ENCODE measurements at regions not wholly inside any gene's neighbourhood (a gene's known extent, or its start where the extent isn't known, plus 50 kb on each side); places are given as distances from the start of the nearest gene placed in this dataset.

DNA sequence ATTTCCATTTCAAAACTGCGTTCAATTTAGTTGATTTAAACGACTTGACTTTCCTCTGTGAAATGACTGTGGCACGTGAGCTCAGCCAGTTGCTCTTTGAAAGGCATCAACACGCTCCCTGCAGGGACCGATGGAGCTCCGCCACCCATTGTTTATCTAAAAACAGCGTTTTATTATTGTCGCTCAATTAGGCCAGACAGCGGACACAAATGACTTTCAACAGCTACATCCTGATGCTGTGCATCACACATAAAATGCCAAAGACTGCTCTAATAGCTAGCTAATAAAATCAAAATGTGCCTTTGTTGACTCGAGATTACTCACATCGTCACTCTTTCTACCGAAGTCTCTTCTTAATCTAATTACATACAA, 332.5 kb downstream of the CD83 start:
- in situ Hi-C loops (cut with HindIII; ENCODE audit: low pct_unique_long_range_greater_than_20kb, low sequenced_read_pairs): no loop called here
- no peak for TF ChIP-seq JUND (IDR thresholded peaks at IDR 0.05; ENCODE audit: low read depth)
- DNase-seq (ENCODE audit: low read depth in 1 of 2, low spot score in 1 of 2): no peak

DNA sequence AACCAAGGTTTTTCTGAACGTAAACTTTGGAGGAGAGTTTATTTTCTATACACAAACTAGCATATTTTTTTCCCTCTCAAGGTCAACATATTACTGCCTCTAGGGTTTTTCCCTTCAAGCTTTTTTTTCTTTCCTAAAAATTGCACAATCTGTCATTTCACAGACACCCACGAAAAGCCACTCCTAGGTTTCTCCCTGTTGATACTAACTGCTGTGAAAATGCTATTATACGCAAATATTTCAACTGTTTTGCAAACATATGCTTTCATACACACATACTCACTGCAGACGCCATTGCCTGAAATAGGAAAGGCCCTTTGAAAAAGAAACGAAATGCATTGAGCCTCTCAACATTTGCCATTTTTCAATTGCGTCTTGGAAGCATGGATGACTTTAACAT, 333.0 kb downstream of the CD83 start:
- in situ Hi-C loops (cut with HindIII; ENCODE audit: low pct_unique_long_range_greater_than_20kb, low sequenced_read_pairs): no loop called here
- no peak for DNase-seq (ENCODE audit: low read depth in 1 of 2, low spot score in 1 of 2)
- no peak for TF ChIP-seq JUND (IDR thresholded peaks at IDR 0.05; ENCODE audit: low read depth)

DNA sequence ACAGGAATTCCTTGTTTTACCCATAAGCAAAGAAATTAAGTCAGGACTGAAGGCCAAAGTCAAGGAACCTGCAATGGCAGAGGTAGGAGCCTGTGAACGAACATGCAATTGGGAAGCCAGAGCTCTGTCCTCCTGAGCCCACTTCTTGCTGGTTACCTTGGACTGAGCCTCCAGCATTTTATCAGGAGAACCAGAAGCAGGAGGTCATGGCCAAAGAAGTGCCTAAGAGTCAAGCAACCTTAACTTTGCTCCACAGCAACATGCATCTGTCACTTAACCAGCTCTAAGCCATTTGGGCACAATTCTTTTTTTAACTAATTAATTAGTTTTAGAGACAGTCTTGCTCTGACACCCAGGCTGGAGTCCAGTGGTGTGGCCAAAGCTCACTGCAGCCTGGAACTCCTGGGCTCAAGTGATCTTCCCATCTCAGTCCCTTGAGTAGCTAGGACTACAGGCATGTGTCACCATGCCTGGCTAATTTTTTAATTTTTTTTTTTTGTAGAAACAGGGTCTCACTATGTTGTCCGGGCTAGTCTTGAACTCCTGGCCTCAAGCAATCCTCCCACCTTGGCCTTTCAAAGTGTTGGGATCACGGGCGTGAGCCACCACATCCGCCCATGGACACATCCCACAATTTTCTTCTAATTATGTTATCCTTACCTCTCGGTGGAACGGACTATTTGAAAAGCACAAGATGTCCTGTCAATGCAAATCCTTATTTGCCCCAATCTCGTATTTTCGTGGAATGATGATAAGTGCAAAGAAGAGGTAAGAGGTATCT, 334.2 kb downstream of the CD83 start:
- TF ChIP-seq JUND (IDR thresholded peaks at IDR 0.05; ENCODE audit: low read depth): no peak
- DNase-seq (ENCODE audit: low read depth in 1 of 2, low spot score in 1 of 2): no peak

DNA sequence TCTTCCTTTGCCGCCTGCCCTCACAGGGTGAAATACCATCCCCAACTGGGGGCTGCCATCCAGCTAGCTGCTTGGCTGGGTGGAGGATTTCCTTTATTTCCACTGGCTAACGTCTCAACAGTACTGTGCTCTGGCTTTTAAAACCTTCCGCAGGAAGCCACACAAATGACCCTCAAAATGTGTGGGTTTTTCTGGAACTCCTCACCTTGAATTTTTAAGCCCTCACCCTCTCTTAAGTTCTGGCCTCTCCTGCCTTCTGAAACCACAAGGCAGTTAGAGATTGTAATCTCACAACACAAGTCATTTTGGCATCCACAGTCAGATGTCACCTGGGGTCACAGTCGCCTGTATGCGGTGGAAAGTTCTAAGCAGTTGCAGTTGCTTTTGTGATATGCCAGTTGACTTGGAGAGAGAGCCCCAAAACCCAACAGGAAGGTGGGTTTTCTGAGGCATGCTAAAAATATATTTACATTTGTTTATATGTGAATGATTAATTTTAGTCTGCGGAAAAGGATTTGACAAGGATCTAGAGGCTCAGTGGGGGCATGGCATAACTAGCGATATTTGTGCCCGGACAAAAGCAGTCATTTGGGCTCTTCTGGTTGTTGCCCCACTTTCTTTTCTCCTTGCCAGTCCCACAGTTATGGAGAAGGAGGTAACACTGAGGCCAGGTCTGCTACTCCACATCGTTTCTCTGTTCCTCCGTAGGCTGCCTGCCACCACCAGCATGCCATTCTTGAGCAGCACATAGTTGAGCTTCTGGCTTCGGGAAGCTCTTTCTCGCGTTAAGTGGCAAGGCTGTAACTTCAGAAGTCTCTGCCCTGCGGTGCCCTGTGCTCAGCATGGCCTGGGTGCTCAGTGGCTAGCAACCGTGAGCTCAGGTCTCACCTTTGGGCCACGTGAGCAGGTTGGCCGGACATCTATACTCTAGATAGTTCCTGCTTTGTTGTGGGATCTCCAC, 335.3 kb downstream of the CD83 start:
- in situ Hi-C loops (cut with HindIII; ENCODE audit: low pct_unique_long_range_greater_than_20kb, low sequenced_read_pairs): no loop called here
- no peak for TF ChIP-seq JUND (IDR thresholded peaks at IDR 0.05; ENCODE audit: low read depth)
- DNase-seq (ENCODE audit: low read depth in 1 of 2, low spot score in 1 of 2): peak in 1 of 2 experiments; percentile 53

More for the DNA sequence above, 334.2 kb downstream of the CD83 start:
- in situ Hi-C loops (cut with HindIII; ENCODE audit: low pct_unique_long_range_greater_than_20kb, low sequenced_read_pairs): no loop called here

DNA sequence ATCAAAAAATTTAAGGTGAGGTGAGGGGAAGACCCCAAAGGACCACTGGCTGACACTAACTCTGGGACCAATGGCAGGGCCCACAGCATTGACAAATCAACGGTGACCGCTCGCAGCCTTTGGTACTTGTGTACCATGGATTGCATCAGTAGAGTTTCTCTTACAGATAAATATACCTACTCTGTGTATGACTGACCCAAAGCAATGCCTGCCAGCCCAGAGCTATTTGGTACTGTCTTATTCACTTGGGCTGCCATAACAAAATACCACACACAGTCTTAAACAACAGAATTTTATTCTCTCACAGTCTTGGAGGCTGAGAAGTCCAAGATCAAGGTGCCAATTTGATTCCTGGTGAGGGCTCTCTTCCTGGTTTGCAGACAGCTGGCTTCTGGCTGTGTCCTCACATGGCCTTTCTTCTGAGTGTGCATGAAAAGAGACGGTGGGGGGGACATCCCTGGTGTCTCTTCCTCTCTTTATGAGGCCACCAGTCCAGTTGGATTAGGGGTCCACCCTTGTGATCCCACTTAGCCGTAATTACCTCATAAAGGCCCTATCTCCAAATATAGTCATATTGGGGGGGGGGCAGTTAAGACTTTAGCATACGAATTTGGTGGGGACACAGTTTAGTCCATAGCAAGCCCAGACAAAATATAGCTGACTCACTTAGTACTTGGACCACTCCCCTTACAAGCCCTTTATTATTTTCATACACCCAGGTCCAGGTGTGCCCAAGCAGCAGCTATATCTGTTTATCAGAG, 336.3 kb downstream of the CD83 start:
- in situ Hi-C loops (cut with HindIII; ENCODE audit: low pct_unique_long_range_greater_than_20kb, low sequenced_read_pairs): no loop called here
- TF ChIP-seq JUND (IDR thresholded peaks at IDR 0.05; ENCODE audit: low read depth): no peak
- no peak for DNase-seq (ENCODE audit: low read depth in 1 of 2, low spot score in 1 of 2)

DNA sequence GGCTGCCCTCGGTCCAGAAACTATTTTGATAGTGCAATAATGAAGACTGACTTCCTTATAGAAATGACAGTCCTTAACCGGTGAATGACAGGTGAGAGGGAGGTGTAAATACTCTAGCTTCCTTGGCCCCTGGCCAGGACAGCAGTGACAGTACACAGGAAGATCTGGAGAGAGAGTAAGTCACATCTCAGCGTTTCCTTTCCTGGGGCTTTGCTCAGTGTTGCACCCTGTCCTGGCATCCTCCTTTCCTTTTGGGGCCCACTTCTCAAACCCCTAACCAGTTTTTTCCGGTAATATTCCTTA, 336.9 kb downstream of the CD83 start:
- no peak for TF ChIP-seq JUND (IDR thresholded peaks at IDR 0.05; ENCODE audit: low read depth)
- DNase-seq (ENCODE audit: low read depth in 1 of 2, low spot score in 1 of 2): peak in 1 of 2 experiments; percentile 31
- in situ Hi-C loops (cut with HindIII; ENCODE audit: low pct_unique_long_range_greater_than_20kb, low sequenced_read_pairs): no loop called here

DNA sequence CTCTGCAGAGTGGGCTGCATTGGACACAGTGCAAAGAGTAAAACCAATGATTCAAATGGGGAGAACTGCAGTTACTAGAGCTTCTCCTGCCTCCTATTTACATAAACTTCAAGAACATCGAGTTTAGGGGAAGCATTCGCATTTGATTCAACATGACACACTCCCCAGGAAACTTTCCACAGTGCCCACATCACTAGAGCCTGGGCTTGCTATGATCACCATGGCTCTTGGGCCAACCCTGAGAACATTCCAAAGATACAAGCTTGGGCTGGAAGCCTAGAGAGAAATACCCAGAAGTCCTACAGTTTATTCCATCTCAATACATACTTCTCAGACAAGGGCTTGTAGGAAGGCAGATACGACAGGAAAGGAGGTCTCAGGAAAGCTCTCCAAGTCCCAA, 337.9 kb downstream of the CD83 start:
- in situ Hi-C loops (cut with HindIII; ENCODE audit: low pct_unique_long_range_greater_than_20kb, low sequenced_read_pairs): no loop called here
- TF ChIP-seq JUND (IDR thresholded peaks at IDR 0.05; ENCODE audit: low read depth): no peak
- DNase-seq (ENCODE audit: low read depth in 1 of 2, low spot score in 1 of 2): no peak

DNA sequence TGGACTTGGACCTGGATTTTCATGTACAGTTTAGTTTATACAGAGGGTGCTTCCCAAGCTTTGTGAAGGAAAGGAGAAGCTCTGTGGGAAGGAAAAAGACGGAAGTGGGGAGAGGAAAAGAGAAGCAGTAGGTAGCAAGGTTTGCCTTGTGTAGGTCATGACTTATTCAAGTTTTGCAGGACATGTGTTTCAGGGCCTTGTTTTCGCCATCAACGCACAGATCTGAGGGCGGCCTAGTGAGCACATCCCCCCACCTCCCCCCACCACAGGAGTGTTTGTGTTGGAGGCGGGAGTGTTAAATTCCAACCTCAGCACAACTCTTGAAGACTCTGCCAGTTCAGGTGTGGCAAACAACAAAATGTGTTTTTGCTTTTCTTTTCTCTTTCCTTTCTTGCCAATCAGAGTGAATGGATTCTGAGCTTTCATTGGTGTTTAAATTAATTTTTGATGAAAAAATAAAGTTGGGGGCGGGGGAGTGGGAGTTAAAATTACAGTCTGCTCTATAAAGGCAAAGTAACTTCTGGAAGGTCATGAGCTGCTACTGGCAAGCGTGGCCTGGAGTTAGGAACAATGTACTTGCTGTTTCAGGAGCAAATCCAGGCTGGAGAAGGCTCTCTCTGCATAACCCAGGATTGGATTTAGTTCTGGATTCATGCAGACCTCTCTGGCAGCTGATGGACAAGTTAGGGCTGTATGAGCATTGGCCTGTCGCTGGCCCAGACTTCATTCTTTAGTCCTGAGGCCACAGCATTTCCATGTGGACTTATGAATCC, 338.5 kb downstream of the CD83 start:
- TF ChIP-seq JUND (IDR thresholded peaks at IDR 0.05; ENCODE audit: low read depth): no peak
- in situ Hi-C loops (cut with HindIII; ENCODE audit: low pct_unique_long_range_greater_than_20kb, low sequenced_read_pairs): no loop called here
- no peak for DNase-seq (ENCODE audit: low read depth in 1 of 2, low spot score in 1 of 2)

DNA sequence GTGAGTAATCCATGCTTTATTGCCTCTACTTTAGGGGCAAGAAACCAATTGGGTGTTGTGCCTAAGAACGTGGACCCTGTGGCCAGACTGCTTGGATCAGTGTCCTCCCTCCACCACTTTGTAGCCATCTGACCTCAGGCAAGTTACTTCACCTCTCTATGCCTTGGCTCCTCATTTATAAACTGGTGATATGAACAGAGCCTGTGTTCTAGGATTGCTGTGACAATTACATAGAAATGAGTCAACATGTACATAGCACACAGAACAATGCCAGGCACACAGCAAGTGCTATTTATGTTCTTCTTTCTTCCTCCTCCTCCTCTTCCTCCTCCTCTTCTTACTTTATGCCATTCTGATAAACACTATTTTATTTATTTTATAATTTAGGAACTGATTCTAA, 339.4 kb downstream of the CD83 start:
- in situ Hi-C loops (cut with HindIII; ENCODE audit: low pct_unique_long_range_greater_than_20kb, low sequenced_read_pairs): no loop called here
- DNase-seq (ENCODE audit: low read depth in 1 of 2, low spot score in 1 of 2): no peak
- TF ChIP-seq JUND (IDR thresholded peaks at IDR 0.05; ENCODE audit: low read depth): no peak

DNA sequence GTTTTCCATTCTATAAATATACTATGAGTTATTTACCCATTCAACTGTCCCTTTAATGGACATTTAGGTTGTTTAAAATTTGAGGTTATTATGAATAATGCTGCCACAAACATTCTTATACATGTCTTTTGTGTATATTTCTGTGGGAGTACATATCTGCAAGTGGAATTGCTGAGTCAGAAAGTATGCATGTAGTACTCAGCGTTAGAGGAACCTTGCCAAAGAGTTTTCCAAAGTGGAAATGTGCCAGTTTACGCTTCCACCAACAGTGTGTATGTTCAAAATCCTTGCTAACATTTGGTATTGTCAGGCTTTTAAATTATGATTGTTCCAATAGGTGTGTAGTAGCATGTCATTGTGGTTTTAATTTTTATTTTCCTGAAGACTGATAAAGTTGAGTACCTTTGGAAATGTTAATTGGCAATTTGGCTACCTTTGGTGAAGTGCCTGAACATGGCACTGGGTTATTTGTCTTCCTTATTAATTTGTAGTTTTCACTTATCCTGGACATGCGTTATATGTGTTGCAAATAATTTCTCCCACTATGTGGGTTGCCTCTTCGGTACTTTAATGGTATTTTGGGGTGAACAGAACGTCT, 341.2 kb downstream of the CD83 start:
- in situ Hi-C loops (cut with HindIII; ENCODE audit: low pct_unique_long_range_greater_than_20kb, low sequenced_read_pairs): no loop called here
- peak in 1 of 2 experiments; percentile 18 for DNase-seq (ENCODE audit: low read depth in 1 of 2, low spot score in 1 of 2)
- TF ChIP-seq JUND (IDR thresholded peaks at IDR 0.05; ENCODE audit: low read depth): no peak

DNA sequence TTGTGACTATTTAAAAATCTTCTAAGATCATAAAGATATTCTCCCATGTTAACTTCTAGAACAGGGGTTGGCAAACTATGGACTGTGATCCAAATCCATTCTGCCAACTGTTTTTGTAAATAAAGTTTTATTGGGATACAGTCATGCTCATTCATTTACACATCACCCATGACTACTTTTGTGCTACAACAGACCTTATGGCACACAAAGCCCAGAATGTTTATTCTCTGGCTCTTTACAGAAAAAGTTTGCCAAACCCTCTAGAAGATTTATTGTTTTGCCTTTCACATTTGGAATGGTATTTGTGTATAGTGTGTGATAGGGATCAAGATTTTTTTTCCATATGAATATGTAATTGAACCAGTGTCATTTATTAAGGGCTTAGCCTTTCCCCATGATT, 341.7 kb downstream of the CD83 start:
- in situ Hi-C loops (cut with HindIII; ENCODE audit: low pct_unique_long_range_greater_than_20kb, low sequenced_read_pairs): no loop called here
- DNase-seq (ENCODE audit: low read depth in 1 of 2, low spot score in 1 of 2): peak in 1 of 2 experiments; percentile 40
- TF ChIP-seq JUND (IDR thresholded peaks at IDR 0.05; ENCODE audit: low read depth): no peak

DNA sequence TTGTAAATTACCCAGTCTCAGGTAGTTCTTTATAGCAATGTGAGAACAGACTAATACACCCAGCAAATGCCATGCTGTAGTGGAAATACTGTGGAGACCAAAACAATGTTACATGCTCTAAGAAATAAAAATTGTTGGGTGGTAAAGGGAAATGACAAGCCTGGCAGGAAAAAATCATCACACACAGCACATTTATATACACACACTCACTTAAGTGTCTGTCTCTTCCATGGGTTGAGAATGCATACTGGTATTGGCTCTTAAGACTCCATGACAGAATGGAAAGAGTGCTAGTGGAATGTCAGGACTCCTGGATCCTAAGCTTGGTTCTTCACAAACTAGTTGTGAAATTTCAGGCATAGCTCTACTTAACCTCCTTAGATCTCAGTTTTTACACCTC, 343.0 kb downstream of the CD83 start:
- in situ Hi-C loops (cut with HindIII; ENCODE audit: low pct_unique_long_range_greater_than_20kb, low sequenced_read_pairs): no loop called here
- DNase-seq (ENCODE audit: low read depth in 1 of 2, low spot score in 1 of 2): no peak
- no peak for TF ChIP-seq JUND (IDR thresholded peaks at IDR 0.05; ENCODE audit: low read depth)
